ENCODE measurements at regions not wholly inside any gene's neighbourhood (a gene's known extent, or its start where the extent isn't known, plus 50 kb on each side); places are given as distances from the start of the nearest gene placed in this dataset.

DNA sequence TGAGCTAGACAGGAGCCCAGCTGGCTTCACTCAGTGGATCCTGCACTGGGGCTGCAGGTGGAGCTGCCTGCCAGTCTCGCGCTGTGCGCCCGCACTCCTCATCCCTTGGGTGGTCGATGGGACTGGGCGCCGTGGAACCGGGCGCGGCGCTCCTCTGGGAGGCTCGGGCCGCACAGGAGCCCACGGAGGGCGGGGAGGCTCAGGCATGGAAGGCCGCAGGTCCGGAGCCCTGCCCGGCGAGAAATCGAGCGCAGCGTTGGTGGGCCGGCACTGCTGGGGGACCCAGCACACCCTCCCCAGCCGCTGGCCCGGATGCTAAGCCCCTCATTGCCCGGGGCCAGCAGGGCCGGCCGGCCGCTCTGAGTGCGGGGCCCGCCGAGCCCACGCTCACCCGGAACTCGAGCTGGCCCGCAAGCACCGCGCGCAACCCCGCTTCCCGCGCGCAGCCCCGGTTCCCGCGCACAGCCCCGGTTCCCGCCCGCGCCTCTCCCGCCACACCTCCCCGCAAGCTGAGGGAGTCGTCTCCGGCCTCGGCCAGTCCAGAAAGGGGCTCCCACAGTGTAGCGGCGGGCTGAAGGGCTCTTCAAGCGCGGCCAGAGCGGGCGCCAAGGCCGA, 1130.5 kb upstream of the FLRT2 start:
- Histone ChIP-seq H4K20me1 (ENCODE audit: insufficient read depth, low read length) (no peaks in the 10 kb centered on the region), H3K4me2 (ENCODE audit: low read length) (no peak overlapping the region), H3K9me3 (ENCODE audit: low read length) (no peaks in the 10 kb centered on the region), H2AFZ (ENCODE audit: low read length) (no peak overlapping the region), H3K4me3 (ENCODE audit: low read depth, low read length, poor library complexity, severe bottlenecking) (no peak overlapping the region), H3K9me2 (ENCODE audit: insufficient read depth, low read length) (no peaks in the 10 kb centered on the region), H3K27ac (ENCODE audit: low read depth, low read length, poor library complexity, severe bottlenecking) (no peak overlapping the region), H3K36me3 (ENCODE audit: insufficient read depth, low read length) (no peaks in the 10 kb centered on the region), H3K4me1 (ENCODE audit: insufficient read depth, low read length, poor library complexity, severe bottlenecking) (no peaks in the 10 kb centered on the region), H3K79me2 (ENCODE audit: insufficient read depth, low read depth, low read length) (no peaks in the 10 kb centered on the region)
- ChIA-PET CTCF (ENCODE audit: unreplicated experiment) (no interaction called here), POLR2A (no interaction called here)
- no peak for DNase-seq (ENCODE audit: low spot score)
- TF ChIP-seq, protein P1, sequence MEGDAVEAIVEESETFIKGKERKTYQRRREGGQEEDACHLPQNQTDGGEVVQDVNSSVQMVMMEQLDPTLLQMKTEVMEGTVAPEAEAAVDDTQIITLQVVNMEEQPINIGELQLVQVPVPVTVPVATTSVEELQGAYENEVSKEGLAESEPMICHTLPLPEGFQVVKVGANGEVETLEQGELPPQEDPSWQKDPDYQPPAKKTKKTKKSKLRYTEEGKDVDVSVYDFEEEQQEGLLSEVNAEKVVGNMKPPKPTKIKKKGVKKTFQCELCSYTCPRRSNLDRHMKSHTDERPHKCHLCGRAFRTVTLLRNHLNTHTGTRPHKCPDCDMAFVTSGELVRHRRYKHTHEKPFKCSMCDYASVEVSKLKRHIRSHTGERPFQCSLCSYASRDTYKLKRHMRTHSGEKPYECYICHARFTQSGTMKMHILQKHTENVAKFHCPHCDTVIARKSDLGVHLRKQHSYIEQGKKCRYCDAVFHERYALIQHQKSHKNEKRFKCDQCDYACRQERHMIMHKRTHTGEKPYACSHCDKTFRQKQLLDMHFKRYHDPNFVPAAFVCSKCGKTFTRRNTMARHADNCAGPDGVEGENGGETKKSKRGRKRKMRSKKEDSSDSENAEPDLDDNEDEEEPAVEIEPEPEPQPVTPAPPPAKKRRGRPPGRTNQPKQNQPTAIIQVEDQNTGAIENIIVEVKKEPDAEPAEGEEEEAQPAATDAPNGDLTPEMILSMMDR (conservative IDR thresholded peaks at IDR 0.05; ENCODE audit: low read length): no peak
- TF ChIP-seq EZH2phosphoT487 (IDR thresholded peaks at IDR 0.05; ENCODE audit: borderline replicate concordance, low read depth, low read length): no peak
- intact Hi-C loops (cut with micrococcal nuclease; ENCODE audit: unreplicated experiment): no loop called here
- BruUV-seq (replicated peaks): no TSS peak

DNA sequence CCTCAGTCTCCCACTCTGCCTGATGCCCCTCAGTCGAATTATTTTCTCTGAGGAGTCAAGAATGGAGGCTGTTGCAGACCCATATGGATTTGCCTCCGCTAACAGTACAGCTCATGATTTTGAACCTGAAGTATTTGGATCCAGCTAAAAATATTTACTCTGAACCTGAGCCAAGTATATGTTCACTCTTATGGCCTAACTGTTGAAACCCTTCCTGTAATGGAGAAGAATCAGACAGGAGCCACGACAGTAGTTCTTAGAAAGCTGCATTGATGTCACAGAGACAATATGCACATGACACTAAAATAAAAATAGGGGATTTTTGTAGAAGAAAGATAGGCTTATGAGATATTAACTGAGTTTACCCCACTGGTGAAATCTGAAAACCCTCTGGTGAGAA, 1128.3 kb upstream of the FLRT2 start:
- TF ChIP-seq, protein P1 (conservative IDR thresholded peaks at IDR 0.05; ENCODE audit: low read length): no peak
- no peak for TF ChIP-seq EZH2phosphoT487 (IDR thresholded peaks at IDR 0.05; ENCODE audit: borderline replicate concordance, low read depth, low read length)
- no peak overlapping the region for H3K4me2 ChIP-seq (ENCODE audit: low read length)
- ChIA-PET POLR2A (no interaction called here), CTCF (ENCODE audit: unreplicated experiment) (no interaction called here)
- no peak overlapping the region for H3K27ac ChIP-seq (ENCODE audit: low read depth, low read length, poor library complexity, severe bottlenecking)
- H3K9me2 ChIP-seq (ENCODE audit: insufficient read depth, low read length): no peaks in the 10 kb centered on the region
- no peaks in the 10 kb centered on the region for H3K9me3 ChIP-seq (ENCODE audit: low read length)
- no peaks in the 10 kb centered on the region for H3K79me2 ChIP-seq (ENCODE audit: insufficient read depth, low read depth, low read length)
- H2AFZ ChIP-seq (ENCODE audit: low read length): no peak overlapping the region
- no peak for DNase-seq (ENCODE audit: low spot score)
- no peaks in the 10 kb centered on the region for H4K20me1 ChIP-seq (ENCODE audit: insufficient read depth, low read length)
- no peaks in the 10 kb centered on the region for H3K4me1 ChIP-seq (ENCODE audit: insufficient read depth, low read length, poor library complexity, severe bottlenecking)
- intact Hi-C loops (cut with micrococcal nuclease; ENCODE audit: unreplicated experiment): no loop called here
- no peaks in the 10 kb centered on the region for H3K36me3 ChIP-seq (ENCODE audit: insufficient read depth, low read length)
- BruUV-seq (replicated peaks): no TSS peak
- no peak overlapping the region for H3K4me3 ChIP-seq (ENCODE audit: low read depth, low read length, poor library complexity, severe bottlenecking)

DNA sequence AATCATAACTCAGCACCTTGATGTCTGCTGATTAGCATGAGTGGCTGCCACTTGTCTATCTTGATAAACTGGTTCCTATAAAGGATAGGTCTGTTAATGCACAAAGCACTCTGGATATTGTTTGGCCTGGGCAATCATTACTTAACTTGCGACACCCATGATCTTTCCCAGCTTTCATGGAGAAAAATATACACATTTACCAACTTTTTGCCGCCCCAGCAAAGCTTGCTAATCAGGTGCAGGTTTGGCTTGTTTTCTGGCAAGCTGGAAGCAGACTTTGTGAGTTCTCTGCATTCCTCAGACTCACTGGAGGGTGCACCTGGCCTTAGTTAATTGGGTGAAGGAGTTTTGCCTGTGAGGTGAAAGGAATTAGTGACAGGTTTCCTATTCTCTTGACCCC, 1126.4 kb upstream of the FLRT2 start:
- Histone ChIP-seq H3K4me2 (ENCODE audit: low read length) (no peak overlapping the region), H3K9me2 (ENCODE audit: insufficient read depth, low read length) (no peaks in the 10 kb centered on the region), H3K4me1 (ENCODE audit: insufficient read depth, low read length, poor library complexity, severe bottlenecking) (no peaks in the 10 kb centered on the region), H2AFZ (ENCODE audit: low read length) (no peak overlapping the region), H3K79me2 (ENCODE audit: insufficient read depth, low read depth, low read length) (no peaks in the 10 kb centered on the region), H3K27ac (ENCODE audit: low read depth, low read length, poor library complexity, severe bottlenecking) (no peak overlapping the region), H3K9me3 (ENCODE audit: low read length) (no peaks in the 10 kb centered on the region), H3K4me3 (ENCODE audit: low read depth, low read length, poor library complexity, severe bottlenecking) (no peak overlapping the region), H4K20me1 (ENCODE audit: insufficient read depth, low read length) (no peaks in the 10 kb centered on the region), H3K36me3 (ENCODE audit: insufficient read depth, low read length) (no peaks in the 10 kb centered on the region)
- DNase-seq (ENCODE audit: low spot score): no peak
- CTCF ChIA-PET (ENCODE audit: unreplicated experiment): no interaction called here
- TF ChIP-seq, protein P1 (conservative IDR thresholded peaks at IDR 0.05; ENCODE audit: low read length): no peak
- TF ChIP-seq EZH2phosphoT487 (IDR thresholded peaks at IDR 0.05; ENCODE audit: borderline replicate concordance, low read depth, low read length): no peak
- intact Hi-C loops (cut with micrococcal nuclease; ENCODE audit: unreplicated experiment): no loop called here
- POLR2A ChIA-PET: no interaction called here
- no TSS peak for BruUV-seq (replicated peaks)

Data from OCI-LY7 (cell line).